Lower leg skin (tissue), 3 donors: ENCODE measurements at regions not wholly inside any gene's neighbourhood (a gene's known extent, or its start where the extent isn't known, plus 50 kb on each side); places are given as distances from the start of the nearest gene placed in this dataset.

Experiments used
- CTCF ChIP-seq, 3 donors: fragments of 450-650 bp; IDR thresholded peaks; one replicate each; pipeline ENCODE4 v1.5.1; 2016; ENCODE audit warnings: antibody characterized with exemption in 3 of 3, mild to moderate bottlenecking in 3 of 3, moderate library complexity in 2 of 3
- POLR2A ChIP-seq, 2 donors: fragments of 450-650 bp; IDR thresholded peaks; one replicate each; pipeline ENCODE4 v1.6.1; 2016 to 2017; ENCODE audit warnings: antibody characterized with exemption in 2 of 2, mild to moderate bottlenecking in 1 of 2, moderate library complexity in 1 of 2

GRCh38 chr3:56980798-56981390 lies 79.6 kb upstream of the SPATA12 start:
- TF ChIP-seq CTCF (IDR thresholded peaks at IDR 0.05) (no peak), POLR2A (IDR thresholded peaks at IDR 0.05) (no peak)
